Hematopoietic multipotent progenitor cell treated with erythropoietin and hydrocortisone succinate and interleukin-3 and kit ligand, for 8 days (in vitro differentiated cells): ENCODE measurements at regions not wholly inside any gene's neighbourhood (a gene's known extent, or its start where the extent isn't known, plus 50 kb on each side); places are given as distances from the start of the nearest gene placed in this dataset.
"Not testable (repeated sequence)": the region's sequence is repeated elsewhere in the genome, so short reads cannot be mapped to it uniquely, and the experiment has no call there.

Source experiments
- DNase-seq: peaks from one replicate; pipeline ENCODE4 v3.0.0-alpha.2; 2015

DNA sequence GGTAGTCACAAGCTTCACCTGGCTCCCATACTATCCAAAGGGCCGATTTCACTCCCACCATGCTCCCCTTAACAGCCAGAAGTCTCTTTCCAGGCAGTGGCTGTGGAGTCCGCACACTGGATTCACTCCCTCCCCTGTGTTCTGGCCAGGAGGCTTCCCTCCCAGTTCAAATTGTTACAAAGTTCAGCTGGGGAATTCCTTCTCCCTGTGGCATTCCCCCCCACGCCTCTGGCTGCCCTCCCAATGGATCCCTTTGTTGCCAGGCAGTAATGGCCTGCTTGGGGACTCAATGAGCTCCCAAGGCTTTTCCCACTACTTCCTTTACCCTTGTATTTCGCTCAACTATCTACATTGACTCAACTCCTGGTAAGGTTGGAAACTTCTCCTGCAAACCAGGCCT, 1921.4 kb upstream of the PCDH20 start:
- DNase-seq = no peak

GRCh38 chr13:63336549-63336948, 1920.9 kb upstream of the PCDH20 start:
- no peak for DNase-seq

DNA sequence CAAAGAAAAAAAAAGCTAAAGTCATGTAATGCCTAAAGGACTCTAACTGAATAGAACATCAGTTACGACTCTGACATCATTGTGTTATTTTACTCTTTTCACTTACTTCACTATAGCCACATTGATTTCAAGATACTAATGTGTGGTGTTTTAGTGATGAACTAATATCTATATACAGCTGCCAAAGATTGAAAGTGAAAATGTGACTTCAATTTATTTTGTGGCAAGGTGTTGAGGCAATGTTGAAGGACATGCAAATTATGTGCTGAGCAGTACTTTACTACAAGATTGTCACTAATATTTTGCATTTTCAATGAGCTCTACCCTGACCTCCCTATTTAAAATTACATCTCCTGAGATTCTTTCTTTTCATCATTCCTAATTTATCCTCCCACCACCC, 1911.9 kb upstream of the PCDH20 start:
- no peak for DNase-seq

DNA sequence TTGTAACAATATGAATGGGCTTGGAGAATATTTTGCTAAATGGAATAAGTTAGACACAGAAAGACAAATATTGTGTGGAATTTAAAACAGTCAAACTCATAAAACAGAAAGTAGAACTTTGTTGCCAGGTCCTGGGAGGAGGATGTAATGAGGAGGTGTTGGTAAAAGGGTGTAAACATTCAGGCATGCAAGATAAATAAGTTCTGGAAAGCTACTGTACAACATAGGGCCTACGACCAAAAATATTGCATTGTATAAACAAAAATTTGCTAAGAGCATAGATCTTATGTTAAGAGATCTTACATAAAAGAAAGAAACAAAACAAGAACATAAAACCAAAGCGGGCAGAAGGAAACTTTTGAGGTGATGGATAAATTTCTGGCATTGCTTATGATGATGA, 1907.8 kb upstream of the PCDH20 start:
- no peak for DNase-seq

- no peak for DNase-seq
Observed at GRCh38 chr13:63311587-63311986, 1895.9 kb upstream of the PCDH20 start.

DNA sequence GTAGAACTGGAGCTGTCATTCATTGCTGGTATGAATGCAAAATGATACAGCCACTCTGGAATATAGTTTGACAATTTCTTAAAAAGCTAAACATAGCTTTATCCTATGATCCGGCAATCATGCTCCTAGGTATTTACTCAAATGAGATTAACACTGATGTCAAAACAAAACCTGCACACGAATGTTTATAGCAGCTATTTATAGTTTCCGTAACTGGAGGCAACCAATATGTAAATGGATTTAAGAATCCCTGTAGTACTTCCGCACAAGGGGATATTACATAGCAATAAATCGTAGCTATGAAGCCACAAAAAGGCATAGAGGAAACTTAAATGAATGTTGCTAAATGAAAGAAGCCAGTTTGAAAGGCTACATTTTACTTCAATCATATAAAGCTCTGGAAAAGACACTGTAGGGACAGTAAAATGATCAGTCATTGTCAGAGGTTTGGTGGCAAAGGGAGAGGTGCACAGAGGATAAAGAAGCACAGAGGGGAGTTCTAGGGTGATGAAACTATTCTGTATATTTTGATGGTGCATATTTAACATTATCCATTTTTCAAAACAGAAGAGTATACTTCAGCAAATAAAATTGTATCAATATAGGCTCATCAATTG, 1893.0 kb upstream of the PCDH20 start:
- DNase-seq = no peak

DNA sequence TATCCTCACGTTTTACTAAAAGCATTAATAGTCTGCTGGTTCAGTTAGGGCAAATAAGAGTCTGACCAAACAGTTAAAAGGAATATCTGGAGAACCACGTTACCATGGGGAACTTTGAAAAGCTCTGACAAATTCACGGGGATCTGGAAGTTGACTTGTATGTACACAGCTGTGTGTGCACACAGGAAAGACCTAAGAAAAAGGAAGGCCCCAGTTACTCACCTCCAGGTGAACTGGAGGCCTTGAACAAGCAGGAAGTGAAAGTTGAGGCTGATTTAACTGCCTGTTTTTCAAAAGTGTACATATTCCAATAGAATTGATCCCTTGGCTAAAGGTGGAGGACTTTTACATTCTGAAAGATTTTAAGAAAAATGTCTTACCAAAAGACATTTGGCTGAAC, 1891.6 kb upstream of the PCDH20 start:
- DNase-seq = no peak

DNA sequence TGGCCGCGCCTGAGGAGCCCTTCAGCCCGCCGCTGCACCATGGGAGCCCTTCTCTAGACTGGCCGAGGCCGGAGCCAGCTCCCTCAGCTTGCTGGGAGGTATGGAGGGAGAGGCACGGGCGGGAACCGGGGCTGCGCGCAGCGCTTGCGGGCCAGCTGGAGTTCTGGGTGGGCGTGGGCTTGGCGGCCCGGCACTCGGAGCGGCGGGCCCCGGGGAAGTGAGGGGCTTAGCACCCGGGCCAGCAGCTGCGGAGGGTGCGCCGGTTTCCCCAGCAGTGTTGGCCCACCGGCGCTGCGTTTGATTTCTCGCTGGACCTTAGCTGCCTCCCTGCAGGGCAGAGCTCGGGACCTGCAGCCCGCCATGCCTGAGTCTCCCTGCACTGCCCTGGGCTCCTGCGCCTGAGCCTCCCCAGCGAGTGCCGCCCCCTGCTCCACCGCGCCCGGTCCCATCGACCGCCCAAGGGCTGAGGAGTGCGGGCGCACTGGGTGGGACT, 1890.0 kb upstream of the PCDH20 start:
- DNase-seq = no peak

DNA sequence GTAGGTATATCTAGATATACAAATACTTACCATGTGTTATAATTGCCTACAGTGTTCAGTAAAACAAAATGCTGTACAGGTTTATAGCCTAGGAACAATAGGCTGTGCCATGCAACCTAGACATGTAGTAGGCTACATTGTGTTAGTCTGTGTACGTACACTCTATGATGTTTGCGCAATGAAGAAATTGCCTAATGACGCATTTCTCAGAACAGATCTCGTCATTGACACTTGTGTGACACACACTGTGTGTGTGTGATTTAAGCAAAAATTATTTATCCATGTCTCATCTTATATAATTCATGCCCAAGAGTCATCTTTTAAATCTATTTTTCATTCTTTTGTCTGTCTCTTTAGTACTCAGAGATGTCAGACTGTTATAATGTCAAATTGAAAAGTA, 1888.8 kb upstream of the PCDH20 start:
- DNase-seq = no peak

DNA sequence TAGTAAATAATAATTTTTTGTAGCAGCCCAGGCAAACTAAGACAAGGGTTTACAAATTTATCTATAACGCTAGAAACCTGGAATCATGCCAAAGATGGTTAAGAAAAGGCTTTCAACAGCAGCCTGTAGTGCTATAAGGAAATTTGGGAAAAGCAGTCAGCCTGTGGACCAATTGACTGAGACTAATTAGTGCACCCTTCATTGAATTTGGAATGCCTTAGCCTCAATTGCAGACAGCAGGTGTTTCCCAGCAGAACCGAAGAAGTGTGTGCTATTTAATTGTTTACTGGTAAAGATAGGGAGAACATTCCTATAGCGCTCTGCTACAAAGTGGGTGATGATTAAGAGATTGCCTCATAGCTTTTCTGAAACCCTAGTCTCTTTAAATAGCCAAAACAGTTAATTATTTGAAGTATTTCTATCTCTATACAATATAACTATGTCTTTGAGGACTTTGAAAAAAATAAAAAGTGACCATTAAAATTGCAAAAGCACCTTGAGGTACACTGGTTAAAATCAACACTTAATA, 1884.3 kb upstream of the PCDH20 start:
- DNase-seq = no peak

DNA sequence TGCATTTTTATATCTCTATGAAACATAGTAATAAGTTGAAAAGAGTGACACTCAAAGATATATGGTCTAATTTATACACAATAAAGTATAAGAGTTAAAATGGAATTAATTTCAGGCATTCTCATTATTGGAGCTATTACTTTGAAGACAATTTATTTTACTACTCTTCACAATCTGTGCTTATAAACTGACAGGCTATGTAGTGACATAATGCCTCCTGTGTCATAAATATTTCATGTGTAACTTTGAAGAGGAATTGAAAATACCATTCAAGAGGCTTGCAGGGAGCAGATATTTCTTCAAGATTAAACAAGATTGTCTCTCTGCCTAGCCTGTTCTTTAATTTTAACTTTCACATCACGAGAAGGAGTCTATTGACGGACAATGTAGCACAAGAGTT, 1881.5 kb upstream of the PCDH20 start:
- no peak for DNase-seq

DNA sequence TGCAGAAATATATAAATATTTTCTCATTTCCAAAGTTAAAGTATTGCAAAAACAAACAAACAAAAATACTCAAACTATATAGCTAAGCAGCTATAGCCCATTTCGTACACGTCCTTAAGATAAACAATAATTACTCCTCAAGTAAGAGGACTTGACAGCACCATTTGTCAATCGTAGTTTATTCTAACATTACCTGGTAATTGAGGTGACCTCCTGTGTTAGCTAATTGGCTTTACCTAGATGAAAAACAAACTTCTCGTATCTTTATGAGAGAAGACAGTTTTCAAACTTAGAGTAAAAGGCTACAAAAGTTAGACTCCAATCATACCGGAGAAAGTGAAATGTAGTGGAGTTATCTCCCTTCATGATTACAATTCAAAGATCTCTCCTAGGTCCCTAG, 1876.1 kb upstream of the PCDH20 start:
- no peak for DNase-seq

- no peak for DNase-seq
Observed at GRCh38 chr13:63288576-63288975, 1872.9 kb upstream of the PCDH20 start.

DNA sequence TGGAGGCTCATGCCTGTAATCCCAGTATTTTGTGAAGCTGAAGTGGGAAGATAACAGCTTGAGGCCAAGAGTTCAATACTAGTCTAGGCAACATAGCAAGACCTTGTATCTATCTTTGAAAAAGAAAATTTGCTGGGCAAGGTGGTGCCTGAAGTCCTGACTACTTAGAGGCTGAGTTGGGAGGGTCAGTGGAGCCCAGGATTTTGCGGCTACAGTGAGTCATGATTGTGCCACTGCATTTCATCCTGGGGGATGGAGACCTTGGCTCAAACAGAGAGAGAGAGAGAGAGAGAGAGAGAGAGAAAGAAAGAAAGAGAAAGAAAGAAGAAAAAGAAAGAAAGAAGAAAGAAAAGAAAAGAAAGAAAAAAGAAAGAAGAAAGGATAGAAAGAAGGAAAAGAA, 1872.3 kb upstream of the PCDH20 start:
- no peak for DNase-seq

DNA sequence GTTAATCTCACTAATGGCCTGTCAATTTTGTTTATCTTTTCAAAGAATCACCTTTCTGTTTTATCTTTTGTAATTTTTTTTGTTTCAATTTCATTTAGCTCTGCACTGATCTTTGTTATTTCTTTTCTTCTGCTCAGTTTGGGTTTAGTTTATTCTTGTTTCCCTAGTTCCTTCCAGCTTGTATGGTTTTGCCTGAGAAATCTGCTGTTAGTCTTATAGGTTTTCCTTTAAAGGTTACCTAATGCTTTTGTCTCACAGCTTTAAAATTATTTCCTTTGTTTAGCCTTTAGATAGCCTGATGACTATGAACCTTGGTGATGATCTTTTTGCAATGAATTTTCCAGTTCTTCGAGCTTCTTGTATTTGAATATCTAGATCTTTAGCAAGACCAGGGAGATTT, 1869.8 kb upstream of the PCDH20 start:
- no peak for DNase-seq

- DNase-seq = no peak
Observed at GRCh38 chr13:63279136-63279535, 1863.5 kb upstream of the PCDH20 start.

DNA sequence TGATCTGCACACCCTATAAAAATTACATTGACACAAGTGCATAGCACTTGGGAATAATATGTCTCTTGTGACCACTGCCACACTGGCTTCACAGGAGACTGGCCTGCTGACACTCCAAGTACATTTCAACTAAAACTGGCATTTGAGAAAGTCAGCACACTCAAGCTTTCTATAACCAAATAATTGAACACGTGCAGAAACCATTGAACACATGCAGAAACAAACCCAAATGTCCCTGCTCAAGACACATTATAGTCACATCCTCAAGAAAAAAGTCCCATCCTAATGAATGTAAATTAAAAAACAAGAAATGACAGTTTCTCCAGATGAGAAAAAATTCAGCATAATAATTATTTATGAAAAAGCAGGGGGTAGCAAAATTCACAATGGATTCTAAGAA, 1859.1 kb upstream of the PCDH20 start:
- DNase-seq = no peak

GRCh38 chr13:63249411-63250187, 1834.0 kb upstream of the PCDH20 start:
- DNase-seq = no peak

DNA sequence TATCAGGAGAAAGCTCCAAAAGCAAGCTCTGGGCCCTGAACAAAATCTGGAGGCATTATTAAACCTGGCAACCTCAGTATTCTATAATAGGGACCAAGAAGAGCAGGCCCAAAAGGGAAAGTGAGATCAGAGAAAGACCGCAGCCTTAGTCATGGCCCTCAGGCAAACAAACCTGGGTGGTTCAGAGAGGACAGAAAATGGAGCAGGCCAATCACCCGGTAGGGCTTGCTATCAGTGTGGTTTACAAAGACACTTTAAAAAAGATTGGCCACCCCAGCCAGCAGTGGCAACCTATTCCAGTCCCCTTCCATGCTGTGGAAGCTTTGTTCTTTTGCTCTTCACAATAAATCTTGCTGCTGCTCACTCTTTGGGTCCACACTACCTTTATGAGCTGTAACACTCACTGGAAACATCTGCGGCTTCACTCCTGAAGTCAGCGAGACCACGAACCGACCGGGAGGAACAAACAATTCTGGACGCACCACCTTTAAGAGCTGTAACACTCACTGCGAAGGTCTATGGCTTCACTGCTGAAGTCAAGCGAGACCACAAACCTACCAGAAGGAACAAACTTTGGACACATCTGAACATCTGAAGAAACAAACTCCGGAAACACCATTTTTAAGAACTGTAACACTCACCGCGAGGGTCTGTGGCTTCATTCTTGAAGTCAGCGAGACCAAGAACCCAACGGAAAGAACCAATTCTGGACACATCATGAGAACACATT, 1821.2 kb upstream of the PCDH20 start:
- not testable (repeated sequence) for DNase-seq

DNA sequence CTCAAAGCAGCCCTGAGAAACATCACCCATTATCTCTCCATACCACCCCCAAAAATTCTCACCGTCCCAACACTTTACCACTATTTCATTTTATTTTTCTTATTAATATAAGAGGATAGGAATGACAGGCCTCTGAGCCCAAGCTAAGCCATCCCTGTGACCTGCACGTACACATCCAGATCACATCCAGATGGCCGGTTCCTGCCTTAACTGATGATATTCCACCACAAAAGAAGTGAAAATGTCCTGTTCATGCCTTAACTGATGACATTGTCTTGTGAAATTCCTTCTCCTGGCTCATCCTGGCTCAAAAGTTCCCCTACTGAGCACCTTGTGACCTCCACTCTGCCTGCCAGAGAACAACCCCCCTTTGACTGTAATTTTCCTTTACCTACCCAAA, 1802.9 kb upstream of the PCDH20 start:
- DNase-seq = not testable (repeated sequence)

GRCh38 chr13:63209330-63210017, 1793.8 kb upstream of the PCDH20 start:
- DNase-seq = no peak

DNA sequence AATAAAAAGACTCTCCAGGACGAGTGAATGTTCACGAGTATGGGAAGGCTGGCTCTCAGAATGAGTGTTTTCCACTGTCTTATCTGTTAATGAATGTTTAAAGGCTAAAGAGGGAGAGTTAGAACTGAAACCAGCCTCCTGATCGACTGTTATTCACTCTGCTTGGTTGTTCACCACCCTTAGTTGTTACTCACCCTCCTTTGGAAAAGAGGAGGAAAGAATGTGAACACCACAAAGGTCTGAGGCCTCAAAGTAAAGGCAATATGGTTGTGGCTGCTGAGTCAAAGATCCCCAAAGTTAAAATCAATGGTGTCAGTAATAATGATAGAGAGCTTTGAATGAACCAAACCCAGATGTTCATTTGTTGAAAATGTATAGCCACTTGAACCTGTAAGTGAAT, 1793.2 kb upstream of the PCDH20 start:
- no peak for DNase-seq

DNA sequence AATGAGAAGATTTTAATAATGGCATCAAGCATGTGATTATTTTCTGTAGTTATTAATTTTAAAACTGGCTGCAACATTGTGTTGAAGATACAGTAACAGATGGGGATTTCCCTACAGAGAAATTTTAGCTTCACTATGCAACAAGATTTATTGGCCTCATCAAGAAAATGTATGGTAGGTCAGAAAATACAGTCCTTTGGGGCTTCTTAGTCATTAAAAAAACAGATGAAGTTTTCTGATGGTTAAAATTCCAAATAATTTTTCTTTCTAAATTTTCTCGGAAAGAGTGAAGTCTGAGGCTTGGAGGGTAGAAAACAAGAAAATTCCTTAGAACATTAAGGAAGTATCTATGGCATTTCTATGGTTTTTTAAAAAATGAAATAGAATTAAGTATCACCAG, 1790.8 kb upstream of the PCDH20 start:
- DNase-seq = no peak
